ENCODE measurements at regions not wholly inside any gene's neighbourhood (a gene's known extent, or its start where the extent isn't known, plus 50 kb on each side); places are given as distances from the start of the nearest gene placed in this dataset.
A peak's percentile ranks its signal among the peaks of the same experiment; 100 is the strongest.

DNA sequence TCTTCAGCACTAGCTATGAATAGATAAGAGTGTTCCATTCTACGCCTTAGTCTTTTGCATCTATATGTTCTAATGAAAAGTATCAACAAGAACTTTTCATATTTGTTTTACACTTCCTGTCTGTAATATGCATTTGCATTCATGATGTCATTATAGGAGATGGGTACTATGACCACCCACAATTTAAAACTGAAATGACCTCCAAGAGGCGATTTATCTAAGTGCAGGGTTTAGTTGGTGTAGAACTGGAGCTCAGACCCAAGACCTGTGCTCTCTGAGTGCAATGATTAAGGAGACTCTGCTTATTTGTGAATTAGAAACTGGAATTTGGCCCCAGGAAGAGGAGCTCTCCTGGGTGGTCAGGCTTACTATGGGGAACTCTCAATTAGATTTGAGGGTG, 289.1 kb downstream of the ETS1 start:
- no peak for DNase-seq

DNA sequence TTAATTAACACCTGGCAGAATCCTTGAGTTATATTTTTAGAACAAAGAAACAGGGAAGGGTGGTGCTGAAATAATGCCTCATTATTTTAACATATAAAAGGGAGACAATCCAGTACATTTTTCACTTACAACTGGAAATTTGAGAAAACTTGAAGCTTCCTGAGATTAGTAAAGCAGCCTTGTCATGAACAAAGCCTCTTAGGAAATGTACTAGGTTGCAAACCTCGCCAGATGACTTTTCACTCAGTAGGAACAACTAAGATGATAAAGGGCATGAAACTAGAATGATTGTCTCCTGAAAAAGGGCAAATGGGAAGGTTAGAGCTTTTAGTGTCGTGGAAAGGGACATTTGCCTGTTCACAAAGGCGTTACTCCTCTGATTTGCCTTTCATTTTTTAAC, 289.6 kb downstream of the ETS1 start:
- no peak for DNase-seq

DNA sequence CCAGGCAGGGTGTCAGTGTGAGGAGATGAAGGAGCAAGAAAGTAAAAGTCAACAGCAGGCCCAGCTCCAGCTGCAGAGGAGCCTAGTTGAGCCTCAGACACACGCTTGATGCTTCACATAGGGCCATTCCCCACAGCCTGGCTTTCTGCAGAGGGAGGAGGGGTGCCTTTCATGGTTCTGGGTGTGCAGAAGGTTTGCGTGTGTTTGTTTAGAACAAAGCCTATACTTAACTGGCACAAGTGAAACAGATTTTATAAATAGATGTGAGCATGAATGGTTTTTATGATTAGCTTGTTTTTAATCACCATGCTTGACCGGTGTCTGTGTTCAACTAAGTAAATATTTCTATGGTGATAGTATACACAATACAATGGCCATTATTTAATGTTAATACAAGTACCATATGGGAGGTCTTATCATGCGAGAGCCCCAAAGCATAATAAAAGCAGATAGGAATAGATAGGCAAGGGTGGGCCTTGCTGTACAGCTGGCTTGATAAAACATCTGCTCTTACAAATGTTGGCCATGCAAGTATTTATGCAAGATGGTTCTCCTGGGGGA, 290.2 kb downstream of the ETS1 start:
- no peak for DNase-seq

DNA sequence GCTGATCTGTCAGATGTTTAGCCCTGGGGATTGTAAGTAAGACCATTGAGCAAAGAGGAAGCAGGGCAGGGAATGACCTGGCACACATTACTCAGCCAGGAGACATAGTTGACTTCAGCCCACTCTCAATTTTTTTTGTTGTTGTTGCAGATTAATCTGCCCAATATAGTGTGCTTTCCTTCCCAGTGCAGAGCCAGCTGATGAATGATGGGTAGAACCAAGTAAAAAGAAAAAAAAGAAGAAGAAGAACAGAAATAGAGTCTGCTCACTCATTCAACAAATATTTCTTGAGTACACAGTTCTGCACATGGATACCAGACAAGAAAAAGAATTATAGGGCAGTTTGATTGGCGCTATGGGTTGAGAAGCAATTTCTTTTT, 292.7 kb downstream of the ETS1 start:
- no peak for DNase-seq

DNA sequence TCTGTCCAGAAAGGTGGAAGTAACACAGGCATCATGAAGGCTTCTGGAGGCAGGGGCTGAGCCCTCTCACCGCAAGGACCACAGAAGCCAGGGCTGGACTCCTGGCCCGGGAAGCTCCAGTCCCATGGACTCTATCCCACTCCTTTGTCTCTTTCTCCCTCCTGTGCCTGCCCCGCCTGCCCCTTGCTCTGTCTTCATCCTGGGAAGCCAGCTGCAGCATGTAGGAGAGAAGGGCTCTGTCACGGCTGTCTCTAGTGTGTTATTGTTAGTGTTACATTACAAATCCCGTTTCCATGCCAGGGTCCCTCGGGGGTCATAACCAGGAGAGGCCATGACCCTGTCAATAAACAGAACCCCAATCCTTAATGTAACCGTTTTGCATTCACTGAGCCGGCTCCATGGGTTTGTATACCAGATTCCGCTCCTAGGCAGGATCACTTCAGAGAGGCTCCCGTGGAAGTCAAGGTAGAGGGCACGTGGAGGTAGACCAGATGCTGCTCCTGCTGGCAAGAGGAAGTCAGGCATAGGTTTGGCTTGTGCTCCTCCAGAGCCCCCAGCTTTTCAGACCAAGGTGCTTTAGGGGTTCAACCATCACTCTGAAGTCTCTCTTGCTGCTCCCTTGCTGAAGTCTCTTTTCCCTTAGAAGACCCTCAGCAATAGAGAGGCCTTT, 293.2 kb downstream of the ETS1 start:
- DNase-seq: no peak

DNA sequence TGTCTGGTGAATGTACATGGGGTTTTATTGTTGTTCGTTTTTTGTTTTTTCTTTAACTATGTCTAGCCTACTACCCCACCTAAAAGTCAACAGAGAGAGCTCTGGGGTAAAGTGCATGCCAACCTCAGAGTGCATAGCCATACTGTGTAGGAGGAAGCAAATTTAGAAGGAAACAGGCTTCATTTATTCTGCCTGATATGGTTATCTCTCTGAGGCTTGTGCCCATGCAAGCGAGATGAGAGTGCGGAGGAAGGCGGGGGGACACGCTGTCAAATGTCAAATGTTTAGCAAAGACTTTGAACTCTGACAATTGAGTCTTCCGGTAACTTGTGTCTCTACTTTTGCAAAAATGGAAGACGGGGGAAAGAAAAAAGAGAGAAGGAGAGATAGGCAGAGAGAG, 295.5 kb downstream of the ETS1 start:
- no peak for DNase-seq

DNA sequence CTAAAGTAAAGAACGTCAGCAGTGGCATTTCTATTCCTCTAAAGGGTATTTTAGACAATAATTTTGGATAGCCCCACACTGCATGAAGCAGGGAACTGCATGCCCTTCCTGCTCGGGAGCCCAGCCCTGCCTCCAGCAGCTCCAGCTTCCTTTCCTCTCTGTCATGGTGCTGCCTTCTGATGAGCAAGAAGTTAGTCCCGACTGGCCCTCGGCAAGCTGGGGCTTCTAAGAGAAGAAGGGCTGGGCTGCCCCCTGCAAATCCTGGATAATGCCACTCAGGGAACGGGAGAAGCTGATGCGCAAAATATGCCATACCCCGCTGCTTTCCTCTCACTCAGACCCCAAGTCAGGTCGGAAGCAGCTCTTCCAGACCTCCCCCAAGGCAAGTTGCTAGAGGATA, 296.4 kb downstream of the ETS1 start:
- no peak for DNase-seq

DNA sequence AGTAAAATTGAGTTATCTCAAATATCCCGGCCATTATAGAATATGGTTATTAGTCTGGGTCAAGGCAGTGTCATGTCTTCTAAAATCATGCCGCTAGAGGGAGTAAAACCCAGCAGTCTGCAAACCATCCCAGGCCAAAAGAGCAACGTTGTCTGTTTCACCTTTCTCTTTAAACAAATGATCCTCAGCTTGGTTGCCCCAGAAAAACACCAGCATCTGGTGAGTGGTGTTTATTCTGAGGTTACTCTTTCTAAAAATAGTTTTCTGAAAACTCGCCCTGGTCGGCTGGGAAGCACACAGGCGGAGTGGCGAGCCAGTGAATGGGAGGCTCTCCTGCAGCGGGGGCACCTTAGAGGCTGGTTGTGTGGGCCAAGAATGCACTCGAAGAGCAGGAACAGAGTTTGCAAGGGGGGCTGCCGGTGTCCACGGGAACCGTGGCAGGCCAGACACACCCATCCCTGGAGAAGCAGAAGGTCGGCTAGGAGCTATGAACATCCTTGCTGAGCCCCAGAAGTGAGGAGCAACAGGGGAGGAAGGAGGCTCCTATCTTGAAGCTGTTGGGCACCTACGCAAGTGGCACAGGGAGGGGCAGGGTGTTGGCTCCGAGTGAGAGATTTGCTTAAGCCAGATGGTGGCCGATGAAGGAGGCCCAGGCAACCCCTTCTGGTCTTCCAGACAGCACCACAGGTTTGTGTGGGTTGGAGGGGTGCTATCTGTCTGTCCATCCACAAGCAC, 297.1 kb downstream of the ETS1 start:
- DNase-seq: peak; percentile 73

DNA sequence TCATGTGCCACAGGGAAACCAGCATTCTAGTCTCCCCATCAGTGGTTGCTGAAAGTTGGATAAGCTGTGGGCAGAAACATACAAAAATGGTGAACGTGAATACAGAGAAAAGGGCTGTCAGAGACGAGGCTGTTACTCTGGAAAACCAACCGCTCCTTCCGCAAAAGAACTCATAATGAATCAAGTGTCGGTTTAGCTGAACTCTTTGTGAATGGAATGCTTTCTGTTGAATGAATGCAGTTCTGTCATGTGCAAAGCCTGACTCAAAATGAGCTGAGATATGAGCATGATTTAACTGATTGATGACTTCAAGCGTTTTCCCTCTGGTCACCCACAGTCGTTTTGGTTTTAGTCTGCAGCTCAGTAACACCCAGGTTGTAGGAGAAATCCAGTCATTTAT, 298.3 kb downstream of the ETS1 start:
- DNase-seq: no peak

DNA sequence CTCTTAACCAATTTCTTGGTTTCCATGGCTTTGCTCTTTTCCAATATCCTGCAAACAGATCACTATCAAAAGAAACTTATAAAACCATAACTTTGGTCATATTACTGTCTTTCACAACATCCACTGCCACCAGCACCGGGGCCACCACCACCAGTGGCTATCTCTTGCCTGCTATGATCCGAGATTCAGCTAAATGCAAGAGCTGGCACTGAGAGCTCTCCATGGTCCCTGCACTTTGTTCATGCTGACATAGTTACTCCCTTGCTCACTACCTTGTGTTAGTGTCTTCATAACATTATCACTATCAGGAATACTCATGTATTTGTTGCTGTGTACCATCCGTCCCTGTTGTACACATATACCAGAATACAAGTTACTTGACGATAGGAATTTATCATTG, 299.0 kb downstream of the ETS1 start:
- DNase-seq: no peak

DNA sequence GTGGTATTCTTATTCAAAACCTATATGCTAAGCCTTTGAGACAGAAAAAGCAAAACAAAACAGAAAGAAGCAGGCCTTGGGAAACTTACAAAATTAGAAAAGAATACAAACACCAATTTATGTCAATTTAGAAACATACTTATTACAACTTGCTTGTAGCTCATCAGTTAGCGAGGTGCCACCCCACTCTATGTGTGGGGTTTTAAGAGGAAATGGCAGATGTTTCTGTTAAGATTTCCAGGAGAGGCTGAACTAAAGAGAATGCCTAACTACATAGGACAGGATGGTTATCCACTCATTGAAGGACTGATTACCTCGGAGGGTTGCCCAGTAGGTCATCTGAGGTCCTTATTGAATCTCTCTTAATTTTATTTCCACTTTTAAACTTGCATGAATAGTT, 302.0 kb downstream of the ETS1 start:
- no peak for DNase-seq

DNA sequence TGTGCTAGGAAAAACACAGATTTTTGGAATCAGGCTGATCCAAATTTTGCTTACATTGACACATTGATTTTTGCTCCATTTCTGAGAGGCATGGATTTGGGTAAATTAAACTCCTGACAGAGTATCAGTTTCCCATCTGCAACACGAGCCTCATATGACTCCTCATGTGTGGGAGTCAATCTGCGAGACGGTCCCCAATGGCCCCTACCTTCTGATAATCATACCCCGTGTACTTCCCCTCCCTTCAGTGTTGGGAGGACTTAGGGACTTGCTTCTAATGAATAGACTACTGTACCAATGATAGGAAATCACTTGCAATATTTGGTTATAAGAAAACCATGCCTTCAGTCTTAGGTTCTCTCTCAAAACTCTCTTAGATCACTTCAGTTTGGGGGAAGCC, 302.7 kb downstream of the ETS1 start:
- no peak for DNase-seq

DNA sequence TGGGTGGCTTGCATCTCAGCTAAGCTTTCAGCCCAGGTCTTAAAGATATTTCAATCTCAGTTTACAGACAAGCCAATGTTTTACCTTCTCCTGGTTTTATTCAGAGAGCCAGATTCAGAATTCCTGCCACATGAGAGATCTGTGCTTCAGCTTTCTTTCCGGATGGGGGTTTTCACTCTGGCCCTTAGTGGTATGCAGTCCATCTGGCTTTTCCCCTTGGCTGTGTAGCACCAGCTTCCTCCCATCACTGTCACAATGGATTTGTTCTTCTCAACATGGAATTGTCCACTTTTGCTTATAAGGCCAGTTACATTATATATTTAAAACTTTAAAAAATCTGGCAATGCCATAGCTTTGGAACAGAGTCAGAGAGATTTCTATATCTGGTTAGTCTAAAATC, 303.9 kb downstream of the ETS1 start:
- DNase-seq: no peak

DNA sequence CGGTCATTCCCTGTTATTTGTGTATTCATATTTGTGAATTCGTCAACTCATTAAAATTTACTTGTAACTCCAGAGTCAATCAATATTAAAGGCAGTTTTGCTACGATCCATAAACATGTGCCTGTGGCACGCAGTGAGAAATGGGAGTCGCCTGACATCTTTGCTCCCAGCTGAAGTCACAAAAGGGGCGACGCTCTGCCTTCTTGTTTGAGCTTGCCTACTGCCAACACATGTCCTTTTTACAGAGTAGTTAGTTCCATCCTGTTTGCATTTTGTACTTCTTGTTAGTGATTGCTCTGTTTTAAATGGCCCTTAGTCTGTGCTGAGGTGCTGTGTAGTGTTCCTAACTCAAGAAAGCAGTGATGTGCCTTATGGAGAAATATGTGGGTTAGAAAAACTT, 305.3 kb downstream of the ETS1 start:
- DNase-seq: no peak

DNA sequence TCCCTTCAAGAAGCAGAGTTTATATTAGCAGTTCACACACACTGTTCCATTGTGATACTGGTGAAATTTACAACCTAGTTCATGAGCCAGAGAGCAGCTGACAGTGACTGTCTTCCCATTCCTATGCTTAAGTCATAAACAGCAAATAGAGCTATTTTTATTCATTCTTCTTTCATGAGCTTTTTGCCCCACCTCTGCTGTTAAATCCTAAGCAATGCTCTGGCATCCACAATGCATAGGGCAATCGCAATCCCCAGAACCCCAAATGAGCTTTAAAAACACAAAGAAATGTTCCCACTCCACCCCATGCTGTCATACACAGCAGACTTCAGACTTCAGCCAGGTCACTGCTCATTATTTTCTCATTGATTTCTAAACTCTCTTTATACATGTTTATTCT, 307.5 kb downstream of the ETS1 start:
- DNase-seq: no peak

DNA sequence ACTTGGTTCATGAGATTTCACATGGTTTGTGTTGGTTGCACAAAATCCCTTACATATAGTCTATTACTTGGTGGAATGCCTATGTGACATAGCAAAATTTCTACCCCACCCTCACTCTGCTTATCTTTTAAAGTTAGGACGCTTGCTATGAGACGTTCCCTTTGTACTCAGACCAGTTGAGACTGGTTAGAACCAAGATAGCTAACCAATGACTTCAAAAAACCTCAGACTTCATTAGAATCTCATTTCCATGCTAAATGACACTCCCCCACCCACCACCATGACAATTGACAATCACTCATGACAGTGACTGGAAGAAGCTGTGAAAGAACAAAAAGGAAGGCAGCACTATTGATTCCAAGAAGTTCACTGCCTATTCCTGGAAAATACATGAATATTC, 313.6 kb downstream of the ETS1 start:
- DNase-seq: no peak

DNA sequence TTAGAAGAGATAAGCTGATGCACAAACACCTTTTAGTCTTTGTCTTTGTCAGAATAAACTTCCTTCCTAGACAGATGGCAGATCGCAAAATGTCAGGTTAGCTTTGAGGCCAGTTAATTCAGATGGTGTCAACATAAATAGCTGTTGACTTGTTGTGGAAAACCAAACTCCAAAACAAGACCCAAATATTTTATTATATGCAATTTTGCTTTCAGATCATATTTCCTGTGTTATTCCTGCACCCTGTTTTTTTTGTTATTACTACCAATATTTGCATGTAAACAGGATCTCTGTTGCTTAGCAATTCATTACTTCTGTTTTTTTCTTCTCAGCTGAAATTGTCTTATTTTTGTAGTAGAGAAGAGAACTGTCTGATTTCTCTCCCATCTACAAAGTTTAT, 316.0 kb downstream of the ETS1 start:
- no peak for DNase-seq

DNA sequence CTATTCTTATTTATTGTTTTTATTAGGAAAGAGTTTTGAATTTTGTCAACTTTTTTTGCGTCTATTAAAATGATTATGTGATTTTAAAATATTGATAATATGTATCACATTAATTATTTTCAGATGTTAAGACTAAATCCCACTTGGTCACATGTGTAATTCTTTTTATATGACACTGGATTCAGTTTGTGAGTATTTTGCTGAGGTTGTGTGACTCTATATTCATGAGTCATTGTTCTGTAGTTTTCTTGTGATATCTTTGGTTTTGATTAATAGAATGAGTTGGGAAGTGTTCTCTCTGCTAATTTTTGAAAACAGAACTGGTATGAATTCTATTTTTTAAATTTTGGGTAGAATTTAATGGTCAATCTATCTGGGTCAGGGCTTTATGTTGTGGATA, 317.9 kb downstream of the ETS1 start:
- DNase-seq: no peak

DNA sequence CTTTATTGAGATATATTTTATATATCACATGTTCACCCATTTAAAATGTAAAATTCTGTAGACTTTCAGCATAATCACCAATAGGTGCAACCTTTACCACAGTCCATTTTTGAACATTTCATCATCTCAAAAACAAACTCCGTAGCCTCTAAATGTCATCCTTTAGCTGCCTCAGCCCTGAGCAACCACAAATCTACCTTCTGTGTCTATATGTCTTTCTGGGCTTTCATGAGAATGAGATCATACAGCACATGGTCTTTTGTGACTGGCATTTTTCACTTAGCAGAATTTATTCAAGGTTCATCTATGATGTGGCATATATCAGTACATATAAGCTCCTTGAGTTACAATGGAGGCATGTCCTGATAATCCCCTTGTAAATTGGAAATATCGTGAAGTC, 320.5 kb downstream of the ETS1 start:
- no peak for DNase-seq

DNA sequence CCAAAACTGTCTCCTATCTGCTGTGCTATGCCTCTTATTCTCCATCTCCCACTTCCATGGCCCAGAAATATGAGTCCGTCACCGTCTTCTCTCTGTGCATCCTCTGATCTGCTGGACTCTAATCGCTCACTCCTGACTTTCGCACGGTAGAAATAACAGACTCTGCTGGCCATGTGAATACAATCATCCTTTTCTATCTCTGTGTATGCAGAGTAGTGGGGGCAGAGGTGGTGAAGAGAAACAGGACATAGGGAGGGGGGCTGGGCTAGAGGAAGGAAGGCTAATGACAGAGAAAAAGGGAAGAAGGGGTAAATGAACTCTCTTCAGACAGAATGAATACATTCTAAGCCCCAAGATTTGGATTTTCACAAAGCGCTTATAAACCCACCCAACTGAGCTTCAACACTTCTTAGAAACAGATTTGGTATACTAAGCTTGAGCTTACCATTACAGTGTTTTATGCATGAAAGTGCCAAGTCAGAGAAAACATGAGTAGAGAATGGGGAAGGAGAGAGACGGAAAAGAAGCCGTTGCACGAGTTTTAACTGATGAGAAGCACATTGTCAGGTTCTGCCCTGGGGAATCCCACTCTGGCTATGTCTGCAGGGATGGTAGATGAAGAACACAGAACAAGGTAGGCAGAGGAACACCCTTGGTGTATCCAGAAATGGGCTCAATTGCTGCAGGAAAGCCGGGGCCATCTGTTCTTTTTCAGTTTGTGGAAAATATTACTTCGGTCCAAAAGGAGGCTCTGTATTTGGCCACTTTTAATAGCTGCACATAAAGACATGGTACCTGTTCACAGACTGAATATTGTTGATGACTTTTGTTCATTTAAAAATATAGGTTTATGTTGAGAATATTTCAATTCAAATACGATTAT, 324.7 kb downstream of the ETS1 start:
- no peak for DNase-seq

DNA sequence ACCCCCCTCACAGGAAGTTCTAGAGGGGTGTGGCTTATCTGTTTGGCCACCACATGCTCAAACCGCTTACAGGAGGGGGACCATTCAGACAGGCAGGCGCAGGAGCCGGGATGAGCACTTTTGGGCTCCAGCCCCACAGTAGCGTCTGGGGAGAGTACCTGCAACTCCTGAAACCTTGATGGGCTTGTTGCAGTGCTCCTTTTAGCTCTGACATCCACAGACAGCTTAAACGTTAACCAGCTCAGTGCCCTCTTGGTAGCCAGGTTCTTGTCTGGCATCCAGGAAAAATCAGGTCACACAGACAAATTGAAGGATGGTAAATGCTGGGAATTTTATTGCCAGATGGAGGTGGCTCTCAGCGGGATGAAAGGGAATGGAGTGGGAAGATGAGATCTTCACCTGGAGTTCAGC, 326.3 kb downstream of the ETS1 start:
- DNase-seq: no peak

DNA sequence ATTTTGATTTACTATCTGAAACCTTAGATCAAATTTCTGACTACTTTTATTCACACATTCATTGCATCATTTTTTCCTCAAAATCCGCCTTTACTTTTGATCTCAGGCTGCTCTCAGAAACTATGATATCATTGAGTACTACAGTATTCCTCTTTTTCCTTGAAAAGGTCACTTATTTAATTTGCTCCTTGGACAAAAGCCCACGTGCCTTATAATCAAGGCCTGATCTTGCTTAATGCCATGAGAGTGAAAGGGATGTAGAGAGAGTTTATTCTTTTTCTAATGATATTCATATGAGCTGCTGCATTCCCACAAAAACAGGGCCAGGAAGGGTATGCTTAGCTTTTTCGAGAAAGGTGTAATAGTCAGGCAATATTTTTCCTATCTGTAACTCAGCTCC, 327.0 kb downstream of the ETS1 start:
- DNase-seq: no peak

DNA sequence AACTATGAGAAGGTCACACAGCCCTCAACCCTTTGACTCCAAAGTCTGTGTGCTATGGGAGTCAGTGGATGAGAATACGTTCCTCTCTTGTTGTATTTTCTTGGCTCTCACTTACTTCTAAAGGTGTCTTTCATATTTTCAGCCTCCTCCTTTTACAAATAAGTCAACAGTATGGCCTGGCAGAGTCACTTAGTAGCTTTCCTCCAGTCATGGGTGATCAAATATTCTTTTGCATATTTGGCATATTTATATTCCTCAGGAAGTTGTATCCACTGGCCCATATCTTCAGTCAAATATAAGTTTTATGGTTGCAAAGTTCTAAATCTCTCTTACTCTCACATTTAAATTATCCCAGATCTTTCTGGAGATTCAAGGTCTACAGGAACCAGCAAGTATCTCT, 327.5 kb downstream of the ETS1 start:
- DNase-seq: no peak

DNA sequence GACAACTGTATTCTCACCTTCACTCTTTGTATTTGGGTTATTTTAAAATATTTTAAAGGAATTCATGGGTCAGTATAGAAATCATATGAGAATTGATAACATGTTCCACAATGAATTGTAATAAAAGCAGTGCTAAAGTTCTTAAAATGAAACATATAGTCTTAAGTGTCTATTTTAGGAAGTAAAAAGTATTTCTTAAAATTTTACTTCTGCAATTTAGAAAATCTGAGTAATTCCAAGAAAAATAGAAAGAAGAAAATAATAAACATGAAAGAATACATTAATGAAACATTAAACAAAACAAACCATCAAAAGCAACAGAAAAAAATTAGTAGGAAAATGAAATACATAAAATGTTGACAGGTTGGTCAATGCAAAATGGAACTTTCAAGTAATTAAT, 332.4 kb downstream of the ETS1 start:
- DNase-seq: no peak
